ENCODE measurements at regions not wholly inside any gene's neighbourhood (a gene's known extent, or its start where the extent isn't known, plus 50 kb on each side); places are given as distances from the start of the nearest gene placed in this dataset.

GRCh38 chr5:167585184-167585583 lies 706.3 kb upstream of the WWC1 start:
- ChIA-PET POLR2A (no interaction called here), CTCF (no interaction called here)
- H3K36me3 ChIP-seq (ENCODE audit: control insufficient read depth in 2 of 2, extremely low read depth in 1 of 2, insufficient read depth in 2 of 2, low read length in 2 of 2) = no peaks in the 10 kb centered on the region
- no peaks in the 10 kb centered on the region for H3K4me1 ChIP-seq (ENCODE audit: control insufficient read depth, extremely low read depth, insufficient read depth, low read length)
- no peaks in the 10 kb centered on the region for H3K79me2 ChIP-seq (ENCODE audit: control insufficient read depth, insufficient read depth, low read length)
- dilution Hi-C loops (cut with MboI; ENCODE audit: extremely low pct_ligation_motif_present, low sequenced_read_pairs) = no loop called here
- no peak overlapping the region for H3K27ac ChIP-seq (ENCODE audit: insufficient read depth, low read depth, low read length)
- DNase-seq (ENCODE audit: low read depth, low spot score) (no peak), FAIRE-seq (no peak)
- H3K4me2 ChIP-seq (ENCODE audit: insufficient read depth, low read length) = no peak overlapping the region
- no peak overlapping the region for H3K4me3 ChIP-seq (replicated peaks in 1 of 3; ENCODE audit: insufficient read depth in 1 of 3, low read depth in 1 of 3, low read length in 3 of 3)
- no peaks in the 10 kb centered on the region for H4K20me1 ChIP-seq (replicated peaks; ENCODE audit: control insufficient read depth, extremely low read depth, insufficient read depth, low read length)
- H3K9ac ChIP-seq (replicated peaks; ENCODE audit: extremely low read depth, insufficient read depth, low read length) = no peak overlapping the region
- intact Hi-C loops (cut with micrococcal nuclease) = loop anchor here (5.0 kb wide), 1 partner anchor 323 kb away; no protein-coding TSS in a partner anchor
- H2AFZ ChIP-seq (ENCODE audit: low read depth, low read length) = no peak overlapping the region
- H3K9me1 ChIP-seq (replicated peaks; ENCODE audit: control insufficient read depth, extremely low read depth, insufficient read depth, low read length) = no peaks in the 10 kb centered on the region
- BruUV-seq (replicated peaks) = no TSS peak
- H3K9me3 ChIP-seq (replicated peaks; ENCODE audit: control insufficient read depth, insufficient read depth, low read length) = no peaks in the 10 kb centered on the region
- H3K27me3 ChIP-seq (ENCODE audit: control insufficient read depth in 2 of 2, insufficient read depth in 2 of 2, low read length in 2 of 2) = no peaks in the 10 kb centered on the region
- no peak for TF ChIP-seq POLR2A (IDR thresholded peaks at IDR 0.05; ENCODE audit: low read depth, low read length)
- TF ChIP-seq GATA2 (IDR thresholded peaks at IDR 0.05; ENCODE audit: insufficient read depth, insufficient read length, low read depth, low read length) = no peak
- no peak for TF ChIP-seq MYC (IDR thresholded peaks at IDR 0.05; ENCODE audit: low read depth, low read length)
- TF ChIP-seq, protein P1, sequence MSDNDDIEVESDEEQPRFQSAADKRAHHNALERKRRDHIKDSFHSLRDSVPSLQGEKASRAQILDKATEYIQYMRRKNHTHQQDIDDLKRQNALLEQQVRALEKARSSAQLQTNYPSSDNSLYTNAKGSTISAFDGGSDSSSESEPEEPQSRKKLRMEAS (IDR thresholded peaks at IDR 0.05; ENCODE audit: insufficient read depth, insufficient read length) = no peak
- TF ChIP-seq, protein P2, sequence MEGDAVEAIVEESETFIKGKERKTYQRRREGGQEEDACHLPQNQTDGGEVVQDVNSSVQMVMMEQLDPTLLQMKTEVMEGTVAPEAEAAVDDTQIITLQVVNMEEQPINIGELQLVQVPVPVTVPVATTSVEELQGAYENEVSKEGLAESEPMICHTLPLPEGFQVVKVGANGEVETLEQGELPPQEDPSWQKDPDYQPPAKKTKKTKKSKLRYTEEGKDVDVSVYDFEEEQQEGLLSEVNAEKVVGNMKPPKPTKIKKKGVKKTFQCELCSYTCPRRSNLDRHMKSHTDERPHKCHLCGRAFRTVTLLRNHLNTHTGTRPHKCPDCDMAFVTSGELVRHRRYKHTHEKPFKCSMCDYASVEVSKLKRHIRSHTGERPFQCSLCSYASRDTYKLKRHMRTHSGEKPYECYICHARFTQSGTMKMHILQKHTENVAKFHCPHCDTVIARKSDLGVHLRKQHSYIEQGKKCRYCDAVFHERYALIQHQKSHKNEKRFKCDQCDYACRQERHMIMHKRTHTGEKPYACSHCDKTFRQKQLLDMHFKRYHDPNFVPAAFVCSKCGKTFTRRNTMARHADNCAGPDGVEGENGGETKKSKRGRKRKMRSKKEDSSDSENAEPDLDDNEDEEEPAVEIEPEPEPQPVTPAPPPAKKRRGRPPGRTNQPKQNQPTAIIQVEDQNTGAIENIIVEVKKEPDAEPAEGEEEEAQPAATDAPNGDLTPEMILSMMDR (IDR thresholded peaks at IDR 0.05; ENCODE audit: extremely low read depth in 1 of 2, insufficient read depth in 1 of 2, low read depth in 1 of 2, low read length in 2 of 2) = no peak
- no peak for TF ChIP-seq JUN (IDR thresholded peaks at IDR 0.05; ENCODE audit: borderline replicate concordance, insufficient read depth, insufficient read length, low read depth)
- TF ChIP-seq EZH2 (IDR thresholded peaks at IDR 0.05; ENCODE audit: borderline replicate concordance, low read depth, low read length, severe bottlenecking) = no peak
- TF ChIP-seq FOS (IDR thresholded peaks at IDR 0.05; ENCODE audit: borderline replicate concordance, insufficient read depth, low read length) = no peak
- no peak for TF ChIP-seq POLR2AphosphoS5 (IDR thresholded peaks at IDR 0.05; ENCODE audit: insufficient read depth, low read depth, low read length)

All from endothelial cell of umbilical vein (primary cell).